Neutrophil (primary cell): ENCODE measurements at regions not wholly inside any gene's neighbourhood (a gene's known extent, or its start where the extent isn't known, plus 50 kb on each side); places are given as distances from the start of the nearest gene placed in this dataset.
"Not testable (repeated sequence)": the region's sequence is repeated elsewhere in the genome, so short reads cannot be mapped to it uniquely, and the experiment has no call there.

Experiments used
- H3K27ac ChIP-seq: fragments of 200-600 bp; sonication (generic); 2 replicates; pipeline ENCODE4 v1.5.1; 2016; ENCODE audit warnings: mild to moderate bottlenecking, moderate library complexity
- H3K27me3 ChIP-seq: fragments of 200-600 bp; sonication (generic); 2 replicates; pipeline ENCODE4 v1.6.0; 2016; ENCODE audit warnings: mild to moderate bottlenecking
- H3K36me3 ChIP-seq: fragments of 200-600 bp; sonication (generic); 2 replicates; pipeline ENCODE4 v1.5.1; 2017
- H3K4me1 ChIP-seq, 2 experiments: fragments of 200-600 bp in 1 of 2; sonication (generic) in 1 of 2; 1 replicate in 1 of 2; 2 replicates in 1 of 2; pipeline versions ENCODE4 v1.5.1 to v1.6.1; 2013 to 2016; ENCODE audit warnings: low read depth in 1 of 2, low read length in 1 of 2, mild to moderate bottlenecking in 1 of 2, moderate library complexity in 1 of 2; ENCODE audit not compliant: control insufficient read depth in 1 of 2, insufficient read depth in 1 of 2
- H3K4me3 ChIP-seq, 2 experiments: fragments of 200-600 bp in 1 of 2; sonication (generic) in 1 of 2; 1 replicate in 1 of 2; 2 replicates in 1 of 2; pipeline ENCODE4 v1.5.1; 2013 to 2016; ENCODE audit warnings: low read depth in 1 of 2, low read length in 1 of 2, mild to moderate bottlenecking in 1 of 2, moderate library complexity in 1 of 2
- H3K9me3 ChIP-seq: fragments of 200-600 bp; sonication (generic); 2 replicates; pipeline ENCODE4 v1.5.1; 2016
- TF ChIP-seq, protein P1 (sequence below): fragments of 200-600 bp; sonication (generic); IDR thresholded peaks from 2 replicates; pipeline ENCODE4 v1.5.1; 2016; ENCODE audit warnings: antibody characterized with exemption

DNA sequence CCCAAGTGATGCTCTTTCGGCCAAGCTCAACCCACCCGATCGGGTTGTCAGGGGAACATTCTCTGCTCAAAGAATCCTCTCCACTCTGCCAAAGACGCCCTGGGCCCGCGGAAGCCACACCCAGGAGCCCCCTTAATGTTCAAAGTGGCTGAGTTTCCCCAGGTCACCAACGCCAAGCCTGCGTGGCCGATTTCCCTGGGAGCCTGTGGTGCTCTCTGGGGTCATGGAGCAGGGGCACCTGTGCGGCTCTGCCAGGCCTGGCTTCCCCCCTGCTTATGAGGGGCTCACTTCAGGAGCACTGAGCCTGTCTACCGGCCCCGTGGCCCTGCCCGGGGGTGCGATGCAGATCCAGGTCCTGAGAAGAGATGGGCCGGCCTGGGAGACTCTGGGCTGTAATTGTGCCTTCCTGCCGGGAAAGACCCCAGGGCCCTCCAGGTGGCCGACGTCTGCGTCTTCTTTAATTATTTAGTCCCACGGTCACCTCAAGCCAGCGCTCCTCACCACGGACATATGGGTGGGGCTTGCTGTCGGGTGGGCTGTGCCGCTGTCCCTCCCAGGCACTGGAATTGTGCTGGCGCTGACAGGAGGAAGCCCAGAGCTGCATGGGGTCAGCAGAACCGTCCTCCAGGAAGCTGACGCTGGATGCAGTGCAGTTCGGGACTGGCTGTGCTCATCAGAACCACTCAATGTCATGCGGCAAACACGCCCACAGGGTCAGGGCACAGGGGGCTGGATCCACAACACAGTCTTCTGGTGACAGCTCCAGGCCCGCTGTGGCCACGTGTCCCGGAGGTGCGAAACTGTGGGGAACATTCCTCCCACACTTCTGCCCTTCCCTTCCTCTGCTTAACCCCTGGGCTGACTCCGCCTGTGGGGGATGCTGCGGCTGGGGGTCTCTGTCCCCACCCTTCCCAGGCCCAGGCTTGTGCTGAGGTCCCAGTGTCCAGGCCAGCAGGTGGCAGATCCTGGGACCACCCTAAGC lies 267.6 kb upstream of the SFSWAP start:
- Histone ChIP-seq H3K36me3 (no peaks in the 10 kb centered on the region), H3K4me3 (no peak overlapping the region), H3K27ac (no peak overlapping the region), H3K9me3 (no peaks in the 10 kb centered on the region), H3K4me1 (no peaks in the 10 kb centered on the region), H3K27me3 (no peaks in the 10 kb centered on the region)
- TF ChIP-seq, protein P1, sequence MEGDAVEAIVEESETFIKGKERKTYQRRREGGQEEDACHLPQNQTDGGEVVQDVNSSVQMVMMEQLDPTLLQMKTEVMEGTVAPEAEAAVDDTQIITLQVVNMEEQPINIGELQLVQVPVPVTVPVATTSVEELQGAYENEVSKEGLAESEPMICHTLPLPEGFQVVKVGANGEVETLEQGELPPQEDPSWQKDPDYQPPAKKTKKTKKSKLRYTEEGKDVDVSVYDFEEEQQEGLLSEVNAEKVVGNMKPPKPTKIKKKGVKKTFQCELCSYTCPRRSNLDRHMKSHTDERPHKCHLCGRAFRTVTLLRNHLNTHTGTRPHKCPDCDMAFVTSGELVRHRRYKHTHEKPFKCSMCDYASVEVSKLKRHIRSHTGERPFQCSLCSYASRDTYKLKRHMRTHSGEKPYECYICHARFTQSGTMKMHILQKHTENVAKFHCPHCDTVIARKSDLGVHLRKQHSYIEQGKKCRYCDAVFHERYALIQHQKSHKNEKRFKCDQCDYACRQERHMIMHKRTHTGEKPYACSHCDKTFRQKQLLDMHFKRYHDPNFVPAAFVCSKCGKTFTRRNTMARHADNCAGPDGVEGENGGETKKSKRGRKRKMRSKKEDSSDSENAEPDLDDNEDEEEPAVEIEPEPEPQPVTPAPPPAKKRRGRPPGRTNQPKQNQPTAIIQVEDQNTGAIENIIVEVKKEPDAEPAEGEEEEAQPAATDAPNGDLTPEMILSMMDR: no peak

DNA sequence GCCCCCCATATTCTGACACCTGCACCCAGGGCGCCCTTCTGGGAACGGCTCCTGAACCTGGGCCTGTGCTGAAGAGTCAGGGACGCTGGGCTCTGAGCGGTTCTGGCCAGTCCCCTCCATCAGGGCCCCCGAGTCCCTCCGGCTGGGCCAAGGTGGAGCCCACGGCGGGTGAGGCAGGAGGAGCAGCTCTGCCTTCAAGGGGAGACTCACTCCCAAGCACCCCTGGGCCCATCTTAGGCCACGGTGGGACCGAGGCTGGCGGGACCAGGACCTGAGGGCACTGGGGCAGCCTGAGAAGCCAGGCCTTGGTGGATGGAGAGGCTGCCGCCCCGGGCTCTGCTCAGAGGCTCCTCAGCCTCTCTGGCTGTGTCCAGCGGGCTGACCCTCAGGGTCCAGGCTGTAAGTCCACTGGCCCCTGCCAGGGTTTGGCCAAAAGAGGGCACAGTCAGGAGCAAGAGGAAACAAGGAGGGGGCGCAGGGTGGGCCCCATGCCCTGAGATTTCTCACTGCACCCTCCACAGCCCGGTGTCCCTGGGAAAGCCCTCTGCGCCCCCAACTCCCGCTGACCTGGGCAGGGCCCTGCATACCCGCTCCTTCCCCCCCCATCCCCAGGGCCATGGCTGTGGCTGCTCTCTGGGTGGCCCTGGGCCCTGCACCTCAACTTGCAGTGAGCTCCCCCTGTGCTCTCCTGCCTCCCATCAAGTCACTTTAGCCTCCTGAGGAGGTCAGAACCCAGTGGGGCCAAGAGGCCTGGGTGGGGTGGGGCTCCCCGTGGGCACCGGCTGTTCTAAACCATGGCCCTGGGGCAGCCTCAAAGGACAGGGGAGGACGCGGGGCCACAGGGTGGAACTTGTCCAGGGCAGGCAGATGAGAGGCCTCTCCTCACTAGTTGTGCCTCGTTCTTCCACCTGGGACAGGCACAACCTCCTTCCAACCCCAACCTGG lies 266.4 kb upstream of the SFSWAP start:
- no peaks in the 10 kb centered on the region for H3K9me3 ChIP-seq
- no peaks in the 10 kb centered on the region for H3K36me3 ChIP-seq
- no peaks in the 10 kb centered on the region for H3K4me1 ChIP-seq
- no peaks in the 10 kb centered on the region for H3K27me3 ChIP-seq
- TF ChIP-seq, protein P1: no peak
- H3K27ac ChIP-seq: no peak overlapping the region
- no peak overlapping the region for H3K4me3 ChIP-seq

GRCh38 chr12:131445184-131445774 lies 265.6 kb upstream of the SFSWAP start:
- Histone ChIP-seq H3K36me3 (no peaks in the 10 kb centered on the region), H3K9me3 (no peaks in the 10 kb centered on the region), H3K27ac (no peak overlapping the region), H3K27me3 (no peaks in the 10 kb centered on the region), H3K4me1 (no peaks in the 10 kb centered on the region), H3K4me3 (no peak overlapping the region)
- TF ChIP-seq, protein P1: no peak

GRCh38 chr12:131445795-131446194 lies 265.1 kb upstream of the SFSWAP start:
- H3K27ac ChIP-seq: no peak overlapping the region
- TF ChIP-seq, protein P1: no peak
- no peak overlapping the region for H3K4me3 ChIP-seq
- H3K4me1 ChIP-seq: no peaks in the 10 kb centered on the region
- no peaks in the 10 kb centered on the region for H3K36me3 ChIP-seq
- no peaks in the 10 kb centered on the region for H3K9me3 ChIP-seq
- no peaks in the 10 kb centered on the region for H3K27me3 ChIP-seq

GRCh38 chr12:131447636-131448035 lies 263.3 kb upstream of the SFSWAP start:
- H3K36me3 ChIP-seq, H3K27ac ChIP-seq, H3K4me3 ChIP-seq, H3K27me3 ChIP-seq, H3K9me3 ChIP-seq, H3K4me1 ChIP-seq: not testable (repeated sequence)
